Astrocyte (in vitro differentiated cells and primary cell): ENCODE measurements at regions not wholly inside any gene's neighbourhood (a gene's known extent, or its start where the extent isn't known, plus 50 kb on each side); places are given as distances from the start of the nearest gene placed in this dataset.

Experiments
- EZH2 ChIP-seq: IDR thresholded peaks from 2 replicates; pipeline ENCODE4 v1.6.1; 2012; ENCODE audit warnings: mild to moderate bottlenecking, low read length, inconsistent platforms; ENCODE audit not compliant: insufficient read depth
- TF ChIP-seq, protein P1 (sequence below): IDR thresholded peaks from 2 replicates; pipeline ENCODE4 v1.5.1; 2011; ENCODE audit warnings: low read depth, mild to moderate bottlenecking, inconsistent platforms, low read length, moderate library complexity; ENCODE audit not compliant: insufficient read depth

DNA sequence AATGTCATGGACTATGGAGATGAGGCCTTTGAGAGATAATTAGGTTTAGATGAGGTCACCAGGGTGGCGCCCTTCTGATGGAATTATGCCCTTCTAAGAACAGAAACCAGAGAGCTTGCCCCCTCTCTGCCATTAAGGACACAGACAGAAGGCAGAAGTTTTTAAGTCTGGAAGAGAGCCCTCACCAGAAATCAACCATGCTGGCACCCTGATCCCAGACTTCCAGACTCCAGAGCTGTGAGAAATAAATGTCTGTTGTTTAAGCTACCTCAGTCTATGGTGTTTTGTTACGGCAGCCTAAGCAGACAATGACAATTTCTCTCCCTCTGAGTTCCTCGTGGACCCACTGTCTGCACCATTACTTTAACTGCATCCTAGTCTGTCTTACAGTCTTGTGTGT is 382.0 kb downstream of the GXYLT1 start:
- TF ChIP-seq, protein P1, sequence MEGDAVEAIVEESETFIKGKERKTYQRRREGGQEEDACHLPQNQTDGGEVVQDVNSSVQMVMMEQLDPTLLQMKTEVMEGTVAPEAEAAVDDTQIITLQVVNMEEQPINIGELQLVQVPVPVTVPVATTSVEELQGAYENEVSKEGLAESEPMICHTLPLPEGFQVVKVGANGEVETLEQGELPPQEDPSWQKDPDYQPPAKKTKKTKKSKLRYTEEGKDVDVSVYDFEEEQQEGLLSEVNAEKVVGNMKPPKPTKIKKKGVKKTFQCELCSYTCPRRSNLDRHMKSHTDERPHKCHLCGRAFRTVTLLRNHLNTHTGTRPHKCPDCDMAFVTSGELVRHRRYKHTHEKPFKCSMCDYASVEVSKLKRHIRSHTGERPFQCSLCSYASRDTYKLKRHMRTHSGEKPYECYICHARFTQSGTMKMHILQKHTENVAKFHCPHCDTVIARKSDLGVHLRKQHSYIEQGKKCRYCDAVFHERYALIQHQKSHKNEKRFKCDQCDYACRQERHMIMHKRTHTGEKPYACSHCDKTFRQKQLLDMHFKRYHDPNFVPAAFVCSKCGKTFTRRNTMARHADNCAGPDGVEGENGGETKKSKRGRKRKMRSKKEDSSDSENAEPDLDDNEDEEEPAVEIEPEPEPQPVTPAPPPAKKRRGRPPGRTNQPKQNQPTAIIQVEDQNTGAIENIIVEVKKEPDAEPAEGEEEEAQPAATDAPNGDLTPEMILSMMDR = no peak
- no peak for TF ChIP-seq EZH2
